H1 (cell line): ENCODE measurements at regions not wholly inside any gene's neighbourhood (a gene's known extent, or its start where the extent isn't known, plus 50 kb on each side); places are given as distances from the start of the nearest gene placed in this dataset.

Experiments used
- GABPA ChIP-seq: IDR thresholded peaks from 2 replicates; pipeline ENCODE4 v1.6.1; 2011; ENCODE audit warnings: mild to moderate bottlenecking, low read length, moderate library complexity, borderline replicate concordance; ENCODE audit not compliant: insufficient read depth
- RXRA ChIP-seq: IDR thresholded peaks from 2 replicates; pipeline ENCODE4 v1.6.1; 2011; ENCODE audit warnings: low read depth, mild to moderate bottlenecking, low read length, moderate library complexity; ENCODE audit not compliant: insufficient read depth

DNA sequence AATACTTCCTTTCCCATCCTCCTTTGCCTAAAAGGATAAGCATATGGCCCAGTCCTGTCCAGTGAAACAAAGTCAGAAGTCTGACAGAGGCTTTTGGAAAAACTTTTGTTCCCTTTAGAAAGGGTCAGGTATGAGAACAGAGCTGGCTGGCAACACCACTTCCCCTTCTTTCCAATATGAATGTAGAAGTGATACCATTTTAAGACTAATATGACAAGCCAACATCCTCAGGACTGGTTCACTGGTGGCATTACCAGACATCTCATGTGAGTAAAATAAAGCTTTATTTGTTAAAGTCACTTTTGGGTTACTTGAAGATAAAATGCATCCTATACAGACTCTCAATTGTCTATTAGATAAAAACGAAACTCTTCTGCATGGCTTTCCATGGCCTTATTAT is 83.6 kb upstream of the PTCHD1 start (continued):
- no peak for TF ChIP-seq RXRA
- TF ChIP-seq GABPA = no peak
